ENCODE measurements at regions not wholly inside any gene's neighbourhood (a gene's known extent, or its start where the extent isn't known, plus 50 kb on each side); places are given as distances from the start of the nearest gene placed in this dataset.

- no peak for TF ChIP-seq POLR2A (IDR thresholded peaks at IDR 0.05; ENCODE audit: low read depth, low read length)
- no peak for TF ChIP-seq POLR2AphosphoS5 (IDR thresholded peaks at IDR 0.05; ENCODE audit: low read depth, low read length)
- TF ChIP-seq TAF1 (IDR thresholded peaks at IDR 0.05; ENCODE audit: borderline replicate concordance, low read depth, low read length), result no peak
- DNase-seq (ENCODE audit: insufficient read length) (no peak), FAIRE-seq (no peak)
Observed at GRCh38 chr10:4675808-4676207, 150.2 kb upstream of the AKR1E2 start.

GRCh38 chr10:4673279-4674040, 152.5 kb upstream of the AKR1E2 start:
- no peak for FAIRE-seq
- no peak for TF ChIP-seq POLR2A (IDR thresholded peaks at IDR 0.05; ENCODE audit: low read depth, low read length)
- TF ChIP-seq TAF1 (IDR thresholded peaks at IDR 0.05; ENCODE audit: borderline replicate concordance, low read depth, low read length), result no peak
- TF ChIP-seq POLR2AphosphoS5 (IDR thresholded peaks at IDR 0.05; ENCODE audit: low read depth, low read length), result no peak
- no peak for DNase-seq (ENCODE audit: insufficient read length)

GRCh38 chr10:4672201-4672600, 153.8 kb upstream of the AKR1E2 start:
- TF ChIP-seq TAF1 (IDR thresholded peaks at IDR 0.05; ENCODE audit: borderline replicate concordance, low read depth, low read length) (no peak), POLR2A (IDR thresholded peaks at IDR 0.05; ENCODE audit: low read depth, low read length) (no peak)
- FAIRE-seq (no peak), DNase-seq (ENCODE audit: insufficient read length) (no peak)

GRCh38 chr10:4671451-4672145, 154.4 kb upstream of the AKR1E2 start:
- peak; percentile 48 for FAIRE-seq
- TF ChIP-seq TAF1 (IDR thresholded peaks at IDR 0.05; ENCODE audit: borderline replicate concordance, low read depth, low read length), result no peak
- TF ChIP-seq POLR2A (IDR thresholded peaks at IDR 0.05; ENCODE audit: low read depth, low read length), result no peak
- no peak for TF ChIP-seq POLR2AphosphoS5 (IDR thresholded peaks at IDR 0.05; ENCODE audit: low read depth, low read length)
- DNase-seq (ENCODE audit: insufficient read length), result no peak

- DNase-seq (ENCODE audit: insufficient read length), result no peak
- FAIRE-seq, result no peak
- no peak for TF ChIP-seq TAF1 (IDR thresholded peaks at IDR 0.05; ENCODE audit: borderline replicate concordance, low read depth, low read length)
Observed at GRCh38 chr10:4670737-4671136, 155.3 kb upstream of the AKR1E2 start.

GRCh38 chr10:4669585-4669984, 156.4 kb upstream of the AKR1E2 start:
- DNase-seq (ENCODE audit: insufficient read length), result no peak
- no peak for FAIRE-seq

GRCh38 chr10:4663162-4663992, 162.6 kb upstream of the AKR1E2 start:
- FAIRE-seq (peak; percentile 57), DNase-seq (ENCODE audit: insufficient read length) (no peak)
- TF ChIP-seq POLR2AphosphoS5 (IDR thresholded peaks at IDR 0.05; ENCODE audit: low read depth, low read length) (no peak), TAF1 (IDR thresholded peaks at IDR 0.05; ENCODE audit: borderline replicate concordance, low read depth, low read length) (no peak), POLR2A (IDR thresholded peaks at IDR 0.05; ENCODE audit: low read depth, low read length) (no peak)

More at GRCh38 chr10:4669585-4669984, 156.4 kb upstream of the AKR1E2 start:
- no peak for TF ChIP-seq TAF1 (IDR thresholded peaks at IDR 0.05; ENCODE audit: borderline replicate concordance, low read depth, low read length)
- no peak for TF ChIP-seq POLR2AphosphoS5 (IDR thresholded peaks at IDR 0.05; ENCODE audit: low read depth, low read length)
- no peak for TF ChIP-seq POLR2A (IDR thresholded peaks at IDR 0.05; ENCODE audit: low read depth, low read length)

GRCh38 chr10:4662576-4663161, 163.3 kb upstream of the AKR1E2 start:
- FAIRE-seq, result no peak
- no peak for TF ChIP-seq POLR2AphosphoS5 (IDR thresholded peaks at IDR 0.05; ENCODE audit: low read depth, low read length)
- no peak for TF ChIP-seq POLR2A (IDR thresholded peaks at IDR 0.05; ENCODE audit: low read depth, low read length)
- TF ChIP-seq TAF1 (IDR thresholded peaks at IDR 0.05; ENCODE audit: borderline replicate concordance, low read depth, low read length), result no peak
- no peak for DNase-seq (ENCODE audit: insufficient read length)

- TF ChIP-seq POLR2A (IDR thresholded peaks at IDR 0.05; ENCODE audit: low read depth, low read length) (no peak), POLR2AphosphoS5 (IDR thresholded peaks at IDR 0.05; ENCODE audit: low read depth, low read length) (no peak), TAF1 (IDR thresholded peaks at IDR 0.05; ENCODE audit: borderline replicate concordance, low read depth, low read length) (no peak)
- peak; percentile 5 for FAIRE-seq
- DNase-seq (ENCODE audit: insufficient read length), result no peak
Observed at GRCh38 chr10:4661511-4662255, 164.3 kb upstream of the AKR1E2 start.

GRCh38 chr10:4658777-4659176, 167.2 kb upstream of the AKR1E2 start:
- FAIRE-seq, result no peak

More at GRCh38 chr10:4658777-4659176, 167.2 kb upstream of the AKR1E2 start:
- no peak for DNase-seq (ENCODE audit: insufficient read length)
- no peak for TF ChIP-seq POLR2A (IDR thresholded peaks at IDR 0.05; ENCODE audit: low read depth, low read length)
- no peak for TF ChIP-seq TAF1 (IDR thresholded peaks at IDR 0.05; ENCODE audit: borderline replicate concordance, low read depth, low read length)
- TF ChIP-seq POLR2AphosphoS5 (IDR thresholded peaks at IDR 0.05; ENCODE audit: low read depth, low read length), result no peak

Data from GM12892 (cell line).